Right renal cortex interstitium (tissue), 3 donors: ENCODE measurements at regions not wholly inside any gene's neighbourhood (a gene's known extent, or its start where the extent isn't known, plus 50 kb on each side); places are given as distances from the start of the nearest gene placed in this dataset.
"Not testable (repeated sequence)": the region's sequence is repeated elsewhere in the genome, so short reads cannot be mapped to it uniquely, and the experiment has no call there.

ENCODE experiments used
- DNase-seq, 3 donors: peaks; one replicate each; pipeline ENCODE4 v3.0.0-alpha.2; 2013; ENCODE audit warnings: low read depth in 3 of 3, low spot score in 2 of 3

DNA sequence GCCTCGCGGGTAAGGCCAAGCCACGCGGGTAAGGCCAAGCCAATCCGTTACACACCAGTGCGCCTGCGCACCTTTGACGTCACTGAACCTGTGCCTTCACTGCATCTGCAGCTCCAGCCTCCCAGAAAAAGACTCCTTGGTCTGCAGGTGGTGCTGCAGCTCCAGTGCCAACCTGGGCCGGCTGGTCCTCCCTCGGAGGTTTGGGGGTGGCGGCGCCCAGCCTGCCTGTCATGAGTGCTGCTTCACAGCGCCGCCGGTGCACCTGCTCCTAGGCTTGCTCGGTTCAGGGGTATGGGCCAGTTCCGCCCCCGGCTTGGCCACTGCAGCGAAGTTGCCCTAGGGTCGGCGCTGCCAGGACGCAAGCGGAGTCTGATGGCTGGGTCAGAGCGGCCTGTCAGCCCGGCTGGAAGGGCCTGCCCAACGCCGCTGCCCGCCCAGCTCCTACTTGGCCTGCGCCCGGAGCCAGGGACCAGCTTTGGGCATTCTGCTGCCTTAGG, 146.6 kb downstream of the USP22 start:
- DNase-seq, result peak in 1 of 3 donors; percentile 15

GRCh38 chr17:20898726-20899125, 144.1 kb downstream of the USP22 start:
- not testable (repeated sequence) for DNase-seq

DNA sequence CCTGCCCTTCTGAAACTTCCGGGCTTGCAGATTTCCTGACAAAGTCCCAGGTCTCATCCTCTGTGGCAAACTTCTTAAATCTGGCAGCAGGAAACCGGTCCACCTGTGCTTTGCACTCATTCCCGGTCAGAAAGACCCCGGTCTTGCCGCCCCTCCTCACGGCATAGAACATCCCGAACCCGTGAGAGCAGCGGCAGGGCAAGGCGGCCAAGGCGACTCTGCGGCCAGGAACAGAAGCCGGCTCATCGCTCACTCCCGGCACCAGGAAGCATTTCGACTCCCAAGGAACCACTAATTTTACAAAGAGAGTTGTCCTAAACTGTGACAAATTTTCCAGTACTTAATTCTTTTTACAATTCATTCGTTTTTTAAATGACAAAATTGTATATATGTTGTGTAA, 140.3 kb downstream of the USP22 start:
- not testable (repeated sequence) for DNase-seq

DNA sequence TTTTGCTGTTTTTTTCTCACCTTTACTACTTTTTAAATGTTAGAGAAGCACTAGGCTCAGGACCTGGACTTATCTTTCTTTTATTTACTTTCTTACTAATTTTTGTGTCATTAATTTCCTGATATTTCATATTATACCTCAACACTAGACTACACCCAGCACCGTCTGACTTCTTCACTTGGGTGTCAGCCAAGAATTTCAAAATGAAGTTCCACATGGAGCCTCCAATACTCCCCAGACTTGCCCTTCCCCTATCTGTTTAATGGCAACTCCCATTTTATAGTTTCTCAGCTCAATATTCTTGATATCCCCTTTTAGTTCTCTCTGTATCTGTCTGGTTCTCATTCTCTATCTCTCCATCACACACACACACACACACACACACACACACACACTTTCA, 139.3 kb downstream of the USP22 start:
- not testable (repeated sequence) for DNase-seq

DNA sequence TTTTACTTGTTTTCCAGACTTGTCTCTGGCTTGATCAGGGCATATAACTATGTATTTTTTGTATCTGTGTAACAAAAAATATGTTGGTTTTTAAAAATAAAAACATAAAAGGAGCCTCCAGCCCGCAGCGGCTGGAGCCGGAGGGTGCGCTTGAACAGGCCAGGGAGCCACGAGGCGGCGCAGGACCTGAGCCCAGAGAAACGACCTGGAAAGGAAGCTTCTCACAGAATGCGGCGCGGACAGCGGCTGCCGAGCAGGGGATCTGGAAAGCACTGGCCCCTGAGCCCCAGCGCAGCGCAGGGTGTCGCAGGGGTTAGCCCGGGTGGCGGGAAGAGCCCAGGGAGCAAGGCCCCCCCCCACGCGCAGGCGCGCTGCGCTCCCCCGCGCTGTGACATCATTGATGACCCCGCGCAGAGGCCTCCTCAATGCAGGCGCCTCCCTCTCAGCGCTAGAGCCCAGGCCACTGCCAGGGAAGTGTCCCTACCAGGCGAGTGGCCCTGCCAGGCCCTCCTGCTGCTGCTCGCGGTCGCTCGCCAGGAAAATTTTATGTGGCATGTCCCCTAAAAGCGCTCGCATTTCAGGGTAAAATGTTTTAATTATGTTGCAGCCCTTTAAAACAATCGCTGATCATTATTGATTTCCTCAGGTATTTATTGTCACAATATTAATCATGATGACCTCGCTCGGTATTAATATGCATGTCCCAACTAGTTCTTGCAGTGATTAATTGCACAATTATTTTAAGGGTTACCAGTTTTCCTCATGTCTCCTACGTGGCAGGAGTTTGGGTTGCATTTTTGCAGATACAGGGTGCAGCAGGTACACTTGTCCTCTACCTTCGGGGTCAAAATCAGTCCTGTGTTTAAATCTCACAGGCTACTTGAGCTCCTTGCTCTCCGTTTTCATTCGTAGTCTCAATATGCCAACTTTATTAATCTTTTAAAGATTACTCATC, 134.2 kb downstream of the USP22 start:
- peak; percentile 62 to 70 (median 69) for DNase-seq

DNA sequence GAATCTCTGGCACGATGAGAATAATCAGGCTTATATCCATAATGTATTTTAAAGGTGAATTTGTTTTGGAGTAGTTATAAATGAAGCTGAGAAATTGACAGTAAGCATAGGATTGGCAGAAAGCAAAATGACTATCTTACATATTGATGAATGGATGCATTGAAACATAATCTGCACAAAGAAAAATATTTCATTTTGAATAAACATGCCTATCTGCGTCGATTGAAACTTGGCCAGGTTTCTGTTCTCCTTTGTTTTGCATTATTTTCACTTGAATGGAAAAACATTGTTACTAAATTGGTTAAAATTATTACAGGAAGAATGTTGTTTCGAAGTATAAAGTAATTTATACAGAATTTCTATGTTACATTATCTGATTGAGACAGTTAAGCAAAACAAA, 128.2 kb downstream of the USP22 start:
- DNase-seq, result no peak

DNA sequence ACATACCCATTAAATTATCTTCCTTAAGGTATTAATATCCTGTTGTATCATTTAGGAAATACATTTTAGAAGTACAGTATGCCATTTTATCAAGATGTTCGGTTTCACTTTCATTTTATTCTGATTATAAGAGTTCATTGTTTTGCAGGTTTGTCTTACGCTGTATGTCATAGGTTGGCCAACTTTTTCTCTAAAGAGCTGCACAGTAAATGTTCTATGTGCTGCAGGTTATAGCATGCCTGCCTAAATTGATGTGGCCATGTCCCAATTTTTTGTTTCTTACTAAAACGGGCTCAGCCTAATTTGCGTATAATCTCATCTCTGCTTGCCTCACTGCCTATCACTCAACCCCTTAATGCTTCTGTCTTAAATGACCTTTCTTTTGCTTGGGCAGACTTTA, 126.4 kb downstream of the USP22 start:
- DNase-seq, result no peak

DNA sequence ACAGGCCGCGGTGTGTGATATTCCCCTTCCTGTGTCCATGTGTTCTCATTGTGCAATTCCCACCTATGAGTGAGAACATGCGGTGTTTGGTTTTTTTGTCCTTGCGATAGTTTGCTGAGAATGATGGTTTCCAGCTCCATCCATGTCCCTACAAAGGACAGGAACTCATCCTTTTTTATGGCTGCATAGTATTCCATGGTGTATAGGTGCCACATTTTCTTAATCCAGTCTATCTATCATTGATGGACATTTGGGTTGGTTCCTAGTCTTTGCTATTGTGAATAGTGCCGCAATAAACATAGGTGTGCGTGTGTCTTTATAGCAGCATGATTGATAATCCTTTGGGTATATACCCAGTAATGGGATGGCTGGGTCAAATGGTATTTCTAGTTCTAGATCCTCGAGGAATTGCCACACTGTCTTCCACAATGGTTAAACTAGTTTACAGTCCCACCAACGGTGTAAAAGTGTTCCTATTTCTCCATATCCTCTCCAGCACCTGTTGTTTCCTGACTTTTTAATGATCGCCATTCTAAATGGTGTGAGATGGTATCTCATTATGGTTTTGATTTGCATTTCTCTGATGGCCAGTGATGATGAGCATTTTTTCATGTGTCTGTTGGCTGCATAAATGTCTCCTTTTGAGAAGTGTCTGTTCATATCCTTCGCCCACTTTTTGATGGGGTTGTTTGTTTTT, 125.1 kb downstream of the USP22 start:
- not testable (repeated sequence) for DNase-seq

DNA sequence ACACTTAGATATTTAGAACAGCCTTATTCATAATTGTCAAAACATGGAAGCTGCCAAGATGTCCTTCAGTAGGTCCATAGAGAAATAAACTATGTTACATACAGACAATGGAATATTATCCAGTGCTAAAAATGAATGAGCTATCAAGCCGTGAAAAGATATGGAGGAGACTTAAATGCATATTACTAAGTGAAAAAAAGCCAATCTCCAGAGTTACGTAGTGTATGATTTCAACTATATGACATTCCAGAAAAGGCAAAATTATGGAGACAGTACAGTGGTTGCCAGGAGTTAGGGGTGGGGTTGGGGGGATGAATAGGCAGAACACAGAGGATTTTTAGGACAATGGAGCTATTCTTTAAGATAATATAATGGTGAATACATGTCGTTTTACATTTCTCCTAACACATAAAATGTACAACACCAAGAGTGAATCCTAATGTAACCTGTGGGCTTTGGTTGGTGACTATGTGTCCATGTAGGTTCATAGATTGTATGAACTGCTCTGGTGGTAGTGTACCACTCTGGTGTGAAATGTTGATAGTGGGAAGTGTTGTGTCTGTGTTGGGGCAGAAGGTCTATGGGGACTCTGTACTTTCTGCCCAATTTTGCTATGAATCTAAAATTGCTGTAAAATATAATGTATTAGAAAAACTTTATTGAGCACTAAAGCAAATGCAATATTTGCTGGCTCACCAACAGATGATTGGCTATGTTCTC, 122.6 kb downstream of the USP22 start:
- DNase-seq, result no peak

- no peak for DNase-seq
Measured at GRCh38 chr17:20920815-20921199, 122.0 kb downstream of the USP22 start.

- no peak for DNase-seq
Measured at GRCh38 chr17:20922128-20922670, 120.6 kb downstream of the USP22 start.

GRCh38 chr17:20924306-20924705, 118.5 kb downstream of the USP22 start:
- DNase-seq, result no peak

- no peak for DNase-seq
Measured at GRCh38 chr17:20925091-20925490, 117.7 kb downstream of the USP22 start.

DNA sequence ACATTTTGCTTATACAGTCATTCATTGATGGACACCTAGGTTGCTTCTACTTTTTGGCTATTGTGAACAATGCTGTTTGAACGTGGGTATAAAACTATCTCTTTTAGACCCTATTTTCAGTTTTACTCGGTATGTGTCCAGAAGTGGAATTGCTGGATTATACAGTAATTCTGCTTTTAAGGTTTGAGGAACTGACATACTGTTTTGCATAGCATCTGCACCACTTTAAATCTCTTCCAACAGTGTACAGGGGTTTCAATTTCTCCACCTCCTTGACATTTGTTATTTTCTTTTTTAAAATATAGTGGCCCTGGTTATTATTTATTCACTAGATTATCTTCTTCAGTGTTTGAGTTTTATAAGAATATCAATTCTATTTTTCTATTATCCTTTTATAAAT, 116.9 kb downstream of the USP22 start:
- DNase-seq, result no peak

GRCh38 chr17:20926532-20926931, 116.3 kb downstream of the USP22 start:
- no peak for DNase-seq

DNA sequence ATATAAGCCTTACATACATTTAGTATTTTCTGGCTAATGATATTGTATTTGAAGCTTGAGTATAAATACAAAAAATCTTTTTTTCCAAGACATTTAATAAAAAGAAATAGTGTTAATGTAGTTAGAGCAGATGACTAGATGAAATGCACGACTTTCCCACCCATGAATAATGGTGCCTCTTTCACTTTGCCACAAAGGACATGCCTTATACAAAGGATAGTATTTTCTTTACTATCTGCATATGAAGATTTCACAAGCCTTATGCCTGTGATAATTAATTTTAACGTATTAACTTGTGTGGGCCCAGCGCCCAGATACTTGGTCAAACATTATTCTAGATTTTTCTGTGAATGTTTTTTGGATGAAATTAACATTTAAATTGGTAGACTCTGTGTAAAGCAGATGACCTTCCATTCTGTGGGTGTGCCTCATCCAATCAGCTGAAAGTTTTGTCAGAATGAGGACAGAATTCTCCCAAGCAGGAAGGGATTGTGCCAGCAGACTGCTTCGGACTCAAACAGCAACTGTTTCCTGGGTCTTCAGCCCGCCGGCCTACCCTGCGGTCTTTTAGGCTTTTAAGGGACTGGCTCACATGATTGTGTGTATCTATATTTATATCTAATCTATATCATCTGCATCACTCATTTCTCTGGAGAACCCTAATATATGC, 115.4 kb downstream of the USP22 start:
- no peak for DNase-seq

DNA sequence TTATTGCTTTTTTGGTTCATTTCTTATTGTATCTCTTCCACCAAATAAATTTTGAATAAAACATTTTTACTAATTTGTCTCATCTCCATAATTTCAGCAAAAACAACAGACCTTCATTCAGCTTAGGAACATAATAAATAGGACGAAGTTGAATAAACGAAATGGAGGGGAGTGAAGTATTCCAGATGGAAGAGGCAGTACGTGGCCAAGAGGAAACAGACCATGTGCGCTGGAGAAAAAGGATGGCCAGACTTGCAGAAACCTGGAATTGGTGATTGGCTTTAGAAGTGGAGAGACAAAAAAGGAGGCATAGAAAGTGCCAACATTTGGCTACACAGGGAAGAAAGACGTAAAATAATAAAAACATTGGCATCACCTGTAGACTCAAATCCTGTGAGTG, 113.5 kb downstream of the USP22 start:
- DNase-seq, result no peak

- DNase-seq, result no peak
Measured at GRCh38 chr17:20930081-20930760, 112.6 kb downstream of the USP22 start.

DNA sequence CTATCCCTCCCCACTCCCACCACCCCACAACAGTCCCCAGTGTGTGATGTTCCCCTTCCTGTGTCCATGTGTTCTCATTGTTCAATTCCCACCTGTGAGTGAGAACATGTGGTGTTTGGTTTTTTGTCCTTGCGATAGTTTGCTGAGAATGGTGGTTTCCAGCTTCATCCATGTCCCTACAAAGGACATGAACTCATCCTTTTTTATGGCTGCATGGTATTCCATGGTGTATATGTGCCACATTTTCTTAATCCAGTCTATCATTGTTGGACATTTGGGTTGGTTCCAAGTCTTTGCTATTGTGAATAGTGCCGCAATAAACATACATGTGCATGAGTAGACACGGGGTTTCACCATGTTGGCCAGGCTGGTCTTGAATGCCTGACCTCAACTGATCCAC, 109.8 kb downstream of the USP22 start:
- not testable (repeated sequence) for DNase-seq

DNA sequence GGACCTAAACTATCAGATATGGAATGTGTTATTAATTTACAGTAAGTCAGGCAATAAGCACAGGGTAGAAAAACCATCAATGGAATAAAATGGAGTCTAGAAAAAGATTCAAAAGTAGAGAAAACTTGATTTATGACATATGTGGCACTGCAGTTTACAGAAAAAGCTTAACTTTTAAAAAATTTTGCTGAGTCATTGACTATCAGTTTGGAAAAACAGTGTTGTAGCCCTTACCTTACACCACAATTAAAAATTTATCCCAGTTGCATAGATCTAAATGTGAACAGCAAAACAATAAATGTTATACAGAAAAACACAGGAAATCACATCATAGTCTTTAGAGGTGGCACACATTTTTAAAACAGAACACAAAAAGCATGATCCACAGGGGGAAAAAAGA, 108.5 kb downstream of the USP22 start:
- DNase-seq, result no peak
